Neural progenitor cell (in vitro differentiated cells): ENCODE measurements at regions not wholly inside any gene's neighbourhood (a gene's known extent, or its start where the extent isn't known, plus 50 kb on each side); places are given as distances from the start of the nearest gene placed in this dataset.

ENCODE experiments used
- DNase-seq: peaks from one replicate; pipeline ENCODE4 v3.0.0-alpha.2; 2016; ENCODE audit warnings: low spot score
- H2AFZ ChIP-seq: fragments of 200-600 bp; sonication (generic); replicated peaks from 2 replicates; pipeline ENCODE4 v1.6.1; 2016; ENCODE audit warnings: antibody characterized with exemption
- H3F3A ChIP-seq: fragments of 200-600 bp; sonication (generic); 2 replicates; pipeline ENCODE4 v1.6.1; 2016; ENCODE audit warnings: antibody characterized with exemption, low read depth
- H3K27ac ChIP-seq: fragments of 200-600 bp; sonication (generic); 2 replicates; pipeline ENCODE4 v1.5.1; 2016; ENCODE audit warnings: mild to moderate bottlenecking
- H3K27me3 ChIP-seq: fragments of 200-600 bp; sonication (generic); 2 replicates; pipeline ENCODE4 v1.6.1; 2016; ENCODE audit warnings: mild to moderate bottlenecking, moderate library complexity
- H3K36me3 ChIP-seq: fragments of 200-600 bp; sonication (generic); 2 replicates; pipeline ENCODE4 v1.5.1; 2016
- H3K4me1 ChIP-seq: fragments of 200-600 bp; sonication (generic); 2 replicates; pipeline ENCODE4 v1.6.1; 2016; ENCODE audit warnings: mixed run types
- H3K4me2 ChIP-seq: fragments of 200-600 bp; sonication (generic); 2 replicates; pipeline ENCODE4 v1.6.1; 2016
- H3K4me3 ChIP-seq: fragments of 200-600 bp; sonication (generic); 2 replicates; pipeline ENCODE4 v1.5.1; 2016
- H3K79me2 ChIP-seq: fragments of 200-600 bp; sonication (generic); 2 replicates; pipeline ENCODE4 v1.6.1; 2016; ENCODE audit warnings: low read depth
- H3K9ac ChIP-seq: fragments of 200-600 bp; sonication (generic); 2 replicates; pipeline ENCODE4 v1.6.1; 2016
- H3K9me3 ChIP-seq: fragments of 200-600 bp; sonication (generic); 2 replicates; pipeline ENCODE4 v1.5.1; 2016; ENCODE audit warnings: low read depth
- H4K20me1 ChIP-seq: fragments of 200-600 bp; sonication (generic); 2 replicates; pipeline ENCODE4 v1.6.1; 2016; ENCODE audit warnings: low read depth
- H3K27ac Mint-ChIP-seq: 3 replicates; pipeline ENCODE4 v1.8.0; 2021; ENCODE audit warnings: mixed read lengths
- H3K27me3 Mint-ChIP-seq: 2 replicates; pipeline ENCODE4 v1.8.0; 2022; ENCODE audit warnings: low read depth, mild to moderate bottlenecking, inconsistent platforms, moderate library complexity, mixed read lengths; ENCODE audit not compliant: insufficient read depth
- H3K36me3 Mint-ChIP-seq: 3 replicates; pipeline ENCODE4 v1.8.0; 2021; ENCODE audit warnings: mixed read lengths
- H3K4me1 Mint-ChIP-seq: 3 replicates; pipeline ENCODE4 v1.8.0; 2021; ENCODE audit warnings: mixed read lengths
- H3K4me3 Mint-ChIP-seq: 3 replicates; pipeline ENCODE4 v1.8.0; 2021; ENCODE audit warnings: mild to moderate bottlenecking, moderate library complexity, mixed read lengths
- H3K9me3 Mint-ChIP-seq: 3 replicates; pipeline ENCODE4 v1.8.0; 2020; ENCODE audit warnings: mixed read lengths
- CTCF ChIP-seq: fragments of 200-600 bp; sonication (generic); IDR thresholded peaks from 2 replicates; pipeline ENCODE4 v1.5.1; 2017; ENCODE audit warnings: antibody characterized with exemption, mild to moderate bottlenecking
- EZH2 ChIP-seq: fragments of 200-600 bp; sonication (generic); IDR thresholded peaks from 2 replicates; pipeline ENCODE4 v1.6.1; 2017; ENCODE audit warnings: antibody characterized with exemption, mild to moderate bottlenecking, moderate library complexity
- EZH2phosphoT487 ChIP-seq: fragments of 200-600 bp; sonication (generic); IDR thresholded peaks from 2 replicates; pipeline ENCODE4 v1.6.1; 2017; ENCODE audit warnings: antibody characterized with exemption

GRCh38 chr2:123438675-123439074 lies 586.4 kb upstream of the CNTNAP5 start:
- Histone ChIP-seq H3K27ac (no peak overlapping the region), H4K20me1 (no peaks in the 10 kb centered on the region), H3K9me3 (no peaks in the 10 kb centered on the region), H3K4me3 (no peak overlapping the region), H3K79me2 (no peaks in the 10 kb centered on the region), H3K36me3 (no peaks in the 10 kb centered on the region), H3K27me3 (no peaks in the 10 kb centered on the region), H3K9ac (no peak overlapping the region), H3K4me1 (no peaks in the 10 kb centered on the region), H2AFZ (no peak overlapping the region), H3K4me2 (no peak overlapping the region), H3F3A (no peaks in the 10 kb centered on the region)
- Mint-ChIP-seq H3K9me3 (no peaks in the 10 kb centered on the region), H3K27me3 (no peaks in the 10 kb centered on the region), H3K4me3 (no peak overlapping the region), H3K36me3 (no peaks in the 10 kb centered on the region), H3K4me1 (no peaks in the 10 kb centered on the region), H3K27ac (no peak overlapping the region)
- no peak for DNase-seq
- TF ChIP-seq CTCF: no peak
- TF ChIP-seq EZH2: no peak
- no peak for TF ChIP-seq EZH2phosphoT487

GRCh38 chr2:123448801-123449200 lies 576.3 kb upstream of the CNTNAP5 start:
- H3K9ac ChIP-seq: no peak overlapping the region
- Mint-ChIP-seq H3K36me3 (no peaks in the 10 kb centered on the region), H3K4me1 (no peaks in the 10 kb centered on the region), H3K27ac (no peak overlapping the region), H3K4me3 (no peak overlapping the region), H3K9me3 (no peaks in the 10 kb centered on the region), H3K27me3 (no peaks in the 10 kb centered on the region)
- H3K36me3 ChIP-seq: no peaks in the 10 kb centered on the region
- no peaks in the 10 kb centered on the region for H3K79me2 ChIP-seq
- no peaks in the 10 kb centered on the region for H3K4me1 ChIP-seq
- DNase-seq: no peak
- TF ChIP-seq EZH2phosphoT487: no peak
- TF ChIP-seq EZH2: no peak
- no peak for TF ChIP-seq CTCF
- H2AFZ ChIP-seq: no peak overlapping the region
- no peak overlapping the region for H3K27ac ChIP-seq
- H3F3A ChIP-seq: no peaks in the 10 kb centered on the region
- no peaks in the 10 kb centered on the region for H3K9me3 ChIP-seq
- no peaks in the 10 kb centered on the region for H3K27me3 ChIP-seq
- H4K20me1 ChIP-seq: no peaks in the 10 kb centered on the region
- no peak overlapping the region for H3K4me2 ChIP-seq
- H3K4me3 ChIP-seq: no peak overlapping the region

GRCh38 chr2:123451542-123451941 lies 573.5 kb upstream of the CNTNAP5 start:
- H3K4me3 Mint-ChIP-seq: no peak overlapping the region
- Histone ChIP-seq H3K4me2 (no peak overlapping the region), H3K9ac (no peak overlapping the region), H3K79me2 (no peaks in the 10 kb centered on the region), H2AFZ (no peak overlapping the region), H3F3A (no peaks in the 10 kb centered on the region), H3K27ac (no peak overlapping the region), H3K4me3 (no peak overlapping the region), H3K4me1 (no peaks in the 10 kb centered on the region), H3K9me3 (no peaks in the 10 kb centered on the region), H3K36me3 (no peaks in the 10 kb centered on the region), H4K20me1 (no peaks in the 10 kb centered on the region), H3K27me3 (no peaks in the 10 kb centered on the region)
- no peak for DNase-seq
- H3K36me3 Mint-ChIP-seq: no peaks in the 10 kb centered on the region
- no peak for TF ChIP-seq EZH2phosphoT487
- no peaks in the 10 kb centered on the region for H3K27me3 Mint-ChIP-seq
- peaks cover 2% of the 10 kb centered on the region for H3K9me3 Mint-ChIP-seq
- H3K27ac Mint-ChIP-seq: no peak overlapping the region
- no peaks in the 10 kb centered on the region for H3K4me1 Mint-ChIP-seq

- no peaks in the 10 kb centered on the region for H3K4me1 ChIP-seq
- no peaks in the 10 kb centered on the region for H3K4me1 Mint-ChIP-seq
- H3K4me3 Mint-ChIP-seq: no peak overlapping the region
- no peaks in the 10 kb centered on the region for H3K27me3 ChIP-seq
- H2AFZ ChIP-seq: no peak overlapping the region
- no peak overlapping the region for H3K4me3 ChIP-seq
- no peak for TF ChIP-seq CTCF
- TF ChIP-seq EZH2: no peak
- TF ChIP-seq EZH2phosphoT487: no peak
- no peaks in the 10 kb centered on the region for H3K9me3 ChIP-seq
- no peaks in the 10 kb centered on the region for H4K20me1 ChIP-seq
- H3K36me3 ChIP-seq: no peaks in the 10 kb centered on the region
- no peaks in the 10 kb centered on the region for H3K79me2 ChIP-seq
- H3F3A ChIP-seq: no peaks in the 10 kb centered on the region
- no peak overlapping the region for H3K9ac ChIP-seq
- no peak for DNase-seq
- no peaks in the 10 kb centered on the region for H3K27me3 Mint-ChIP-seq
- no peaks in the 10 kb centered on the region for H3K36me3 Mint-ChIP-seq
- H3K27ac Mint-ChIP-seq: no peak overlapping the region
- H3K9me3 Mint-ChIP-seq: peaks cover 2% of the 10 kb centered on the region
- no peak overlapping the region for H3K4me2 ChIP-seq
- H3K27ac ChIP-seq: no peak overlapping the region
Observed at GRCh38 chr2:123453046-123453700, 571.9 kb upstream of the CNTNAP5 start.
